ENCODE measurements at regions not wholly inside any gene's neighbourhood (a gene's known extent, or its start where the extent isn't known, plus 50 kb on each side); places are given as distances from the start of the nearest gene placed in this dataset.
"Not testable (repeated sequence)": the region's sequence is repeated elsewhere in the genome, so short reads cannot be mapped to it uniquely, and the experiment has no call there.

- no peak for DNase-seq
These were observed 503.2 kb downstream of the CDH9 start for GRCh38 chr5:26535215-26535614.

- no peak for DNase-seq
These were observed 508.1 kb downstream of the CDH9 start for GRCh38 chr5:26530305-26530704.

- no peak for DNase-seq
These were observed 519.1 kb downstream of the CDH9 start for GRCh38 chr5:26519245-26519644.

GRCh38 chr5:26518065-26518464 is 520.3 kb downstream of the CDH9 start:
- DNase-seq: no peak

- DNase-seq: no peak
These were observed 539.4 kb downstream of the CDH9 start for GRCh38 chr5:26498972-26499371.

GRCh38 chr5:26495437-26495836 is 542.9 kb downstream of the CDH9 start:
- DNase-seq: no peak

- DNase-seq: no peak
These were observed 545.4 kb downstream of the CDH9 start for GRCh38 chr5:26492906-26493459.

GRCh38 chr5:26487553-26487952 is 550.8 kb downstream of the CDH9 start:
- no peak for DNase-seq

- DNase-seq: no peak
These were observed 551.8 kb downstream of the CDH9 start for GRCh38 chr5:26486631-26487030.

GRCh38 chr5:26485146-26485860 is 553.1 kb downstream of the CDH9 start:
- not testable (repeated sequence) for DNase-seq

GRCh38 chr5:26482810-26483375 is 555.5 kb downstream of the CDH9 start:
- no peak for DNase-seq

GRCh38 chr5:26482076-26482809 is 556.1 kb downstream of the CDH9 start:
- DNase-seq: no peak

- DNase-seq: no peak
These were observed 567.9 kb downstream of the CDH9 start for GRCh38 chr5:26470439-26470838.

GRCh38 chr5:26439121-26439520 is 599.3 kb downstream of the CDH9 start:
- no peak for DNase-seq

GRCh38 chr5:26434688-26435087 is 603.7 kb downstream of the CDH9 start:
- DNase-seq: no peak

- no peak for DNase-seq
These were observed 606.0 kb downstream of the CDH9 start for GRCh38 chr5:26432386-26432785.

GRCh38 chr5:26430323-26430722 is 608.1 kb downstream of the CDH9 start:
- DNase-seq: no peak

GRCh38 chr5:26427281-26427680 is 611.1 kb downstream of the CDH9 start:
- no peak for DNase-seq

GRCh38 chr5:26419987-26420386 is 618.4 kb downstream of the CDH9 start:
- no peak for DNase-seq

GRCh38 chr5:26416911-26417310 is 621.5 kb downstream of the CDH9 start:
- DNase-seq: no peak

- no peak for DNase-seq
These were observed 622.2 kb downstream of the CDH9 start for GRCh38 chr5:26415987-26416779.

GRCh38 chr5:26390608-26391007 is 647.8 kb downstream of the CDH9 start:
- no peak for DNase-seq

GRCh38 chr5:26388976-26389375 is 649.4 kb downstream of the CDH9 start:
- no peak for DNase-seq

Data from fibroblast of skin of right quadriceps (primary cell).